ENCODE measurements at regions not wholly inside any gene's neighbourhood (a gene's known extent, or its start where the extent isn't known, plus 50 kb on each side); places are given as distances from the start of the nearest gene placed in this dataset.

DNA sequence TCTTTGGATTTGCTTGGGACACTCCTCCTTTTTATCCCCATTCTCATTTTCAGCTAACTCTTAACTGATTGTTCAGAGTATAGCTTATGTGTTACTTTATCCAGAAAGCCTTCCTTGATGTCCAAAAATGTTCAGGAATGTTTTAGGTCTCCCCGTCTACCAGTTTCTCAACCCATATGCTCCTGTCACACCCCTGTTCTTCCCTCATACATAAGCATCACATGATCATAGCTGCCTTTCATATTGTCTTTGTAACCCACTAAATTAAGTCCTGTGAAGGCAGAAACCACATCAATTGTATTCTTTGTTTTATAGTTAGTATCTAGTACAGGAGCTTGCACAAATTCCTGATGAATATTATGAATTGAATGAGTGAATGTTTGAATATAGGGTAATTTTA lies 321.9 kb upstream of the ACTBL2 start:
- no peak for TF ChIP-seq SIN3A (conservative IDR thresholded peaks at IDR 0.05 in 1 of 2, IDR thresholded peaks at IDR 0.05 in 1 of 2; ENCODE audit: low read depth in 1 of 2, low read length in 2 of 2)
- no peak for TF ChIP-seq RBBP5 (IDR thresholded peaks at IDR 0.05; ENCODE audit: borderline replicate concordance, low read depth, low read length)
- no peak for TF ChIP-seq TCF12 (IDR thresholded peaks at IDR 0.05; ENCODE audit: low read depth, low read length)
- no peak for TF ChIP-seq GABPA (IDR thresholded peaks at IDR 0.05; ENCODE audit: borderline replicate concordance, insufficient read depth, low read length)
- TF ChIP-seq, protein P1, sequence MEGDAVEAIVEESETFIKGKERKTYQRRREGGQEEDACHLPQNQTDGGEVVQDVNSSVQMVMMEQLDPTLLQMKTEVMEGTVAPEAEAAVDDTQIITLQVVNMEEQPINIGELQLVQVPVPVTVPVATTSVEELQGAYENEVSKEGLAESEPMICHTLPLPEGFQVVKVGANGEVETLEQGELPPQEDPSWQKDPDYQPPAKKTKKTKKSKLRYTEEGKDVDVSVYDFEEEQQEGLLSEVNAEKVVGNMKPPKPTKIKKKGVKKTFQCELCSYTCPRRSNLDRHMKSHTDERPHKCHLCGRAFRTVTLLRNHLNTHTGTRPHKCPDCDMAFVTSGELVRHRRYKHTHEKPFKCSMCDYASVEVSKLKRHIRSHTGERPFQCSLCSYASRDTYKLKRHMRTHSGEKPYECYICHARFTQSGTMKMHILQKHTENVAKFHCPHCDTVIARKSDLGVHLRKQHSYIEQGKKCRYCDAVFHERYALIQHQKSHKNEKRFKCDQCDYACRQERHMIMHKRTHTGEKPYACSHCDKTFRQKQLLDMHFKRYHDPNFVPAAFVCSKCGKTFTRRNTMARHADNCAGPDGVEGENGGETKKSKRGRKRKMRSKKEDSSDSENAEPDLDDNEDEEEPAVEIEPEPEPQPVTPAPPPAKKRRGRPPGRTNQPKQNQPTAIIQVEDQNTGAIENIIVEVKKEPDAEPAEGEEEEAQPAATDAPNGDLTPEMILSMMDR (IDR thresholded peaks at IDR 0.05; ENCODE audit: control extremely low read depth in 1 of 3, insufficient read depth in 1 of 3, low read depth in 1 of 3, low read length in 3 of 3): no peak
- TF ChIP-seq CREB1 (IDR thresholded peaks at IDR 0.05): no peak
- TF ChIP-seq JUN (IDR thresholded peaks at IDR 0.05; ENCODE audit: low read depth, low read length): no peak
- no peak for TF ChIP-seq TEAD4 (IDR thresholded peaks at IDR 0.05; ENCODE audit: low read depth, low read length)
- TF ChIP-seq, protein P2, sequence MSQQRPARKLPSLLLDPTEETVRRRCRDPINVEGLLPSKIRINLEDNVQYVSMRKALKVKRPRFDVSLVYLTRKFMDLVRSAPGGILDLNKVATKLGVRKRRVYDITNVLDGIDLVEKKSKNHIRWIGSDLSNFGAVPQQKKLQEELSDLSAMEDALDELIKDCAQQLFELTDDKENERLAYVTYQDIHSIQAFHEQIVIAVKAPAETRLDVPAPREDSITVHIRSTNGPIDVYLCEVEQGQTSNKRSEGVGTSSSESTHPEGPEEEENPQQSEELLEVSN (IDR thresholded peaks at IDR 0.05): no peak

All from H1 (cell line).